ENCODE measurements at regions not wholly inside any gene's neighbourhood (a gene's known extent, or its start where the extent isn't known, plus 50 kb on each side); places are given as distances from the start of the nearest gene placed in this dataset.

DNA sequence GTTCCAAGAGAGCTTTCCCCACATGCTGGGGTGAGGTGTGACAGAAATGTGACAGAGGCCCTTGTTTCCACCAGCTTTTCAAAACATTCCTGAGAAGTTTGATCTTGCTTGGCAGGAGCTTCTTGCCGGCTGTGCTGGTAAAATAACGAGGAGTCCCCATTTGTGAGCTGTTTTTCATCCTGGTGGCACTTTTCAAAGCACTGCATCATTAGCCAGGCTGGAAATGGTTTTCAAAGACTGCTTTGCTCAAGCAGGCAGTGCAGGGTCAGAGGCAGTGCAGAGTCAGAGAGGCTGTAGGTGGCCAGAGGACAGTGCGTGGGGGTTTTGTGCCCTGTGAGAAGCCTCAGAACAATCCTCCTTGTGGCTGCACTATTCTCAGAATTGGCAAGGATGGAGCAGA is 75.8 kb upstream of the KCNA3 start:
- 22% methylated on average over 3 of the region's 3 CpGs for WGBS
- DNase-seq (ENCODE audit: low spot score) = no peak
- no peaks in the 10 kb centered on the region for H3K36me3 ChIP-seq (ENCODE audit: control insufficient read depth in 4 of 4, insufficient read depth in 3 of 4, low read depth in 1 of 4, low read length in 3 of 4)
- H3K4me3 ChIP-seq (ENCODE audit: low read depth in 1 of 3, low read length in 3 of 3) = no peak overlapping the region
- TF ChIP-seq FOXA1 (IDR thresholded peaks at IDR 0.05) (no peak), HNF4G (IDR thresholded peaks at IDR 0.05) (no peak), SP1 (IDR thresholded peaks at IDR 0.05) (no peak), YY1 (IDR thresholded peaks at IDR 0.05) (no peak), RAD21 (IDR thresholded peaks at IDR 0.05) (no peak), GABPA (IDR thresholded peaks at IDR 0.05 in 1 of 2, conservative IDR thresholded peaks at IDR 0.05 in 1 of 2) (no peak), MAX (IDR thresholded peaks at IDR 0.05) (no peak), JUND (IDR thresholded peaks at IDR 0.05) (no peak), FOXA2 (IDR thresholded peaks at IDR 0.05) (no peak), HNF4A (conservative IDR thresholded peaks at IDR 0.05) (no peak), NR2F2 (IDR thresholded peaks at IDR 0.05) (no peak), ZBTB33 (IDR thresholded peaks at IDR 0.05) (no peak), TAF1 (conservative IDR thresholded peaks at IDR 0.05) (no peak), EGR1 (IDR thresholded peaks at IDR 0.05; ENCODE audit: low read depth in 2 of 2) (no peak)
- TF ChIP-seq, protein P1, sequence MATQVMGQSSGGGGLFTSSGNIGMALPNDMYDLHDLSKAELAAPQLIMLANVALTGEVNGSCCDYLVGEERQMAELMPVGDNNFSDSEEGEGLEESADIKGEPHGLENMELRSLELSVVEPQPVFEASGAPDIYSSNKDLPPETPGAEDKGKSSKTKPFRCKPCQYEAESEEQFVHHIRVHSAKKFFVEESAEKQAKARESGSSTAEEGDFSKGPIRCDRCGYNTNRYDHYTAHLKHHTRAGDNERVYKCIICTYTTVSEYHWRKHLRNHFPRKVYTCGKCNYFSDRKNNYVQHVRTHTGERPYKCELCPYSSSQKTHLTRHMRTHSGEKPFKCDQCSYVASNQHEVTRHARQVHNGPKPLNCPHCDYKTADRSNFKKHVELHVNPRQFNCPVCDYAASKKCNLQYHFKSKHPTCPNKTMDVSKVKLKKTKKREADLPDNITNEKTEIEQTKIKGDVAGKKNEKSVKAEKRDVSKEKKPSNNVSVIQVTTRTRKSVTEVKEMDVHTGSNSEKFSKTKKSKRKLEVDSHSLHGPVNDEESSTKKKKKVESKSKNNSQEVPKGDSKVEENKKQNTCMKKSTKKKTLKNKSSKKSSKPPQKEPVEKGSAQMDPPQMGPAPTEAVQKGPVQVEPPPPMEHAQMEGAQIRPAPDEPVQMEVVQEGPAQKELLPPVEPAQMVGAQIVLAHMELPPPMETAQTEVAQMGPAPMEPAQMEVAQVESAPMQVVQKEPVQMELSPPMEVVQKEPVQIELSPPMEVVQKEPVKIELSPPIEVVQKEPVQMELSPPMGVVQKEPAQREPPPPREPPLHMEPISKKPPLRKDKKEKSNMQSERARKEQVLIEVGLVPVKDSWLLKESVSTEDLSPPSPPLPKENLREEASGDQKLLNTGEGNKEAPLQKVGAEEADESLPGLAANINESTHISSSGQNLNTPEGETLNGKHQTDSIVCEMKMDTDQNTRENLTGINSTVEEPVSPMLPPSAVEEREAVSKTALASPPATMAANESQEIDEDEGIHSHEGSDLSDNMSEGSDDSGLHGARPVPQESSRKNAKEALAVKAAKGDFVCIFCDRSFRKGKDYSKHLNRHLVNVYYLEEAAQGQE (IDR thresholded peaks at IDR 0.05) = no peak
- TF ChIP-seq, protein P2, sequence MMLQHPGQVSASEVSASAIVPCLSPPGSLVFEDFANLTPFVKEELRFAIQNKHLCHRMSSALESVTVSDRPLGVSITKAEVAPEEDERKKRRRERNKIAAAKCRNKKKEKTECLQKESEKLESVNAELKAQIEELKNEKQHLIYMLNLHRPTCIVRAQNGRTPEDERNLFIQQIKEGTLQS (IDR thresholded peaks at IDR 0.05) = no peak
- H3K9me3 ChIP-seq (ENCODE audit: control insufficient read depth in 4 of 4, low read length in 3 of 4) = no peaks in the 10 kb centered on the region
- no peak overlapping the region for H3K9ac ChIP-seq (ENCODE audit: low read depth in 1 of 2, low read length in 2 of 2)
- peaks cover 0 to 5% (median 2%) of the 10 kb centered on the region in 4 donors for H3K27me3 ChIP-seq (ENCODE audit: control insufficient read depth in 4 of 4, insufficient read depth in 4 of 4, low read length in 3 of 4)
- H3K4me1 ChIP-seq (ENCODE audit: control insufficient read depth in 4 of 4, insufficient read depth in 4 of 4, low read length in 3 of 4) = no peaks in the 10 kb centered on the region
- no peak overlapping the region for H3K27ac ChIP-seq (ENCODE audit: low read depth in 1 of 2, low read length in 2 of 2)

- Histone ChIP-seq H3K9ac (ENCODE audit: low read depth in 1 of 2, low read length in 2 of 2) (no peak overlapping the region), H3K27ac (ENCODE audit: low read depth in 1 of 2, low read length in 2 of 2) (no peak overlapping the region), H3K4me3 (ENCODE audit: low read depth in 1 of 3, low read length in 3 of 3) (no peak overlapping the region), H3K27me3 (ENCODE audit: control insufficient read depth in 4 of 4, insufficient read depth in 4 of 4, low read length in 3 of 4) (peaks cover 0 to 5% (median 2%) of the 10 kb centered on the region in 4 donors), H3K4me1 (ENCODE audit: control insufficient read depth in 4 of 4, insufficient read depth in 4 of 4, low read length in 3 of 4) (no peaks in the 10 kb centered on the region), H3K9me3 (ENCODE audit: control insufficient read depth in 4 of 4, low read length in 3 of 4) (no peaks in the 10 kb centered on the region), H3K36me3 (ENCODE audit: control insufficient read depth in 4 of 4, insufficient read depth in 3 of 4, low read depth in 1 of 4, low read length in 3 of 4) (no peaks in the 10 kb centered on the region)
- TF ChIP-seq TAF1 (conservative IDR thresholded peaks at IDR 0.05) (no peak), EGR1 (IDR thresholded peaks at IDR 0.05; ENCODE audit: low read depth in 2 of 2) (no peak), YY1 (IDR thresholded peaks at IDR 0.05) (no peak), RXRA (IDR thresholded peaks at IDR 0.05) (no peak), JUND (IDR thresholded peaks at IDR 0.05) (no peak), MAX (IDR thresholded peaks at IDR 0.05) (no peak), GABPA (IDR thresholded peaks at IDR 0.05 in 1 of 2, conservative IDR thresholded peaks at IDR 0.05 in 1 of 2) (no peak), NR2F2 (IDR thresholded peaks at IDR 0.05) (no peak), SP1 (IDR thresholded peaks at IDR 0.05) (no peak)
- TF ChIP-seq, protein P2 (IDR thresholded peaks at IDR 0.05) = no peak
- no peak for DNase-seq (ENCODE audit: low spot score)
- 42% methylated on average over 4 of the region's 4 CpGs for WGBS
These were observed 75.2 kb upstream of the KCNA3 start for GRCh38 chr1:110749960-110750359.

Measured in liver (tissue), 7 donors.